Activated CD8-positive, alpha-beta T cell treated with anti-CD3 and anti-CD28 coated beads for 36 hours (primary cell): ENCODE measurements at regions not wholly inside any gene's neighbourhood (a gene's known extent, or its start where the extent isn't known, plus 50 kb on each side); places are given as distances from the start of the nearest gene placed in this dataset.

Experiments
- ATAC-seq: fragments of 200-7000 bp; cut with Tn5 transposase; one replicate; pipeline ENCODE4 v1.10.0; 2021; ENCODE audit warnings: mild to moderate bottlenecking, moderate library complexity
- CTCF ChIA-PET: fragments of 350-600 bp; sonication (Branson Sonifier 250); formaldehyde crosslinking; loops from one replicate; lab custom pipeline; 2021; ENCODE audit warnings: antibody characterized with exemption; lab: Charles Lee
- POLR2A ChIA-PET: fragments of 350-600 bp; sonication (Branson Sonifier 250); formaldehyde crosslinking; loops from one replicate; lab custom pipeline; 2021; ENCODE audit warnings: antibody characterized with exemption; lab: Charles Lee
- DNase-seq: peaks from one replicate; pipeline ENCODE4 v3.0.0-alpha.2; 2020
- H3K27ac Mint-ChIP-seq: one replicate; pipeline ENCODE4 v1.8.0; 2021; ENCODE audit warnings: mild to moderate bottlenecking, mixed read lengths
- H3K27me3 Mint-ChIP-seq: one replicate; pipeline ENCODE4 v1.8.0; 2021; ENCODE audit warnings: mixed read lengths
- H3K36me3 Mint-ChIP-seq: one replicate; pipeline ENCODE4 v1.8.0; 2021; ENCODE audit warnings: low read depth, mixed read lengths
- H3K4me1 Mint-ChIP-seq: one replicate; pipeline ENCODE4 v1.8.0; 2021; ENCODE audit warnings: low read depth, mixed read lengths
- H3K4me3 Mint-ChIP-seq: one replicate; pipeline ENCODE4 v1.8.0; 2021; ENCODE audit warnings: mild to moderate bottlenecking, moderate library complexity, mixed read lengths
- H3K9me3 Mint-ChIP-seq: one replicate; pipeline ENCODE4 v1.8.0; 2021; ENCODE audit warnings: mixed read lengths
- CTCF ChIP-seq: fragments of 200-600 bp; IDR thresholded peaks from one replicate; pipeline ENCODE4 v1.8.0; 2022; ENCODE audit warnings: antibody characterized with exemption, mild to moderate bottlenecking
- intact Hi-C: fragments of 100-400 bp; cut with micrococcal nuclease; formaldehyde crosslinking; loops from one replicate; pipeline ENCODE4 v1.10.0; 2022

GRCh38 chr22:27625769-27626674 is 175.5 kb downstream of the MN1 start:
- Mint-ChIP-seq H3K27me3 (no peaks in the 10 kb centered on the region), H3K4me1 (no peaks in the 10 kb centered on the region), H3K36me3 (no peaks in the 10 kb centered on the region), H3K4me3 (no peak overlapping the region), H3K9me3 (no peaks in the 10 kb centered on the region), H3K27ac (no peak overlapping the region)
- no peak for TF ChIP-seq CTCF
- POLR2A ChIA-PET, result no interaction called here
- DNase-seq (no peak), ATAC-seq (no peak)
- CTCF ChIA-PET, result no interaction called here
- intact Hi-C loops, result no loop called here

- DNase-seq (no peak), ATAC-seq (no peak)
- Mint-ChIP-seq H3K4me1 (no peaks in the 10 kb centered on the region), H3K27ac (no peak overlapping the region), H3K9me3 (no peaks in the 10 kb centered on the region), H3K36me3 (no peaks in the 10 kb centered on the region), H3K4me3 (no peak overlapping the region), H3K27me3 (no peaks in the 10 kb centered on the region)
- POLR2A ChIA-PET, result no interaction called here
- CTCF ChIA-PET, result no interaction called here
- no peak for TF ChIP-seq CTCF
- intact Hi-C loops, result no loop called here
These were observed 174.7 kb downstream of the MN1 start for GRCh38 chr22:27626675-27627443.

DNA sequence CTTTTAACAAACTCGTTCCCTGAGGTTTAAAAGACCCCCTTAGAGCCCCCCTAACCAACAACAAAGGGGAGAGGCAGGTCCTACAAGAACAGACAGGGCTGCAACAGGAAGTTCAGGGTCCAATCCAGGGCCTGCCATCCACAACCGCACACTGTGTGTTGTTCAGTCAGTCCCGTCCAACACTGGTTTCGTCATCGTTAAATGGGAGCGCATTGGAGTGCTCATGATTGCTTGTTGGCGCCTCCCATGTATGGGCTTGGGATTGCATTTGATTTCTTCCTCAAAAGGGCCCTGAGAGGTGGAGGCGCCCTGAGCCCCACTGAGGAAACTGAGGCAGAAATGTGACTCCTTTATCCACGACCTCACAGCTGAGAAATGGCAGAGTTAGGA is 174.1 kb downstream of the MN1 start:
- DNase-seq (no peak), ATAC-seq (no peak)
- H3K27ac Mint-ChIP-seq, result no peak overlapping the region
- ChIA-PET CTCF (no interaction called here), POLR2A (interaction anchor here (0.6 kb wide), 1 partner anchor 161 kb away, joined by 4 read pairs; no protein-coding TSS in a partner anchor)
- no peak for TF ChIP-seq CTCF
- H3K4me3 Mint-ChIP-seq, result no peak overlapping the region
- H3K9me3 Mint-ChIP-seq, result no peaks in the 10 kb centered on the region
- H3K4me1 Mint-ChIP-seq, result no peaks in the 10 kb centered on the region
- H3K36me3 Mint-ChIP-seq, result no peaks in the 10 kb centered on the region
- no peaks in the 10 kb centered on the region for H3K27me3 Mint-ChIP-seq
- intact Hi-C loops, result no loop called here

DNA sequence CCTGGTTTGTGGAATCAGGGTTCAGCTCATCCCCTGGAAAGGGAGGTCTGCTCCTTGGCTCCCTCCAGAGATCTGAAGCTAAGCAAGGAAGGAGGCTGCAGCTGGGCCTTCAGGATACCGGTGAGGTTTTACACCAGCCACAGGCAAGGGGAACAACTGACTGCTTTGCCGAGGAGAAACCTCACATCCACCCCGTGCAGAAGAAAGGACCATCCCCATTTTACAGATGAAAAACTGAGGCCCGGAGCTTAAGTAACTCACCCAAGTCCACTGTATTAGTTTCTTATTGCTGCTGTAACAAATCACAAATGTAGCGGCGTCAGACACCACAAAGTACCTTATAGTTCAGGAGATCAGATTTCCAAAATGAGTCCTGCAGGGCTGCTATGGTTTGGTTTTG is 173.7 kb downstream of the MN1 start:
- no peak for ATAC-seq
- CTCF ChIA-PET, result no interaction called here

More for the DNA sequence above, 173.7 kb downstream of the MN1 start:
- intact Hi-C loops, result no loop called here
- Mint-ChIP-seq H3K4me1 (no peaks in the 10 kb centered on the region), H3K36me3 (no peaks in the 10 kb centered on the region), H3K27ac (no peak overlapping the region), H3K27me3 (no peaks in the 10 kb centered on the region), H3K4me3 (no peak overlapping the region), H3K9me3 (no peaks in the 10 kb centered on the region)
- TF ChIP-seq CTCF, result no peak
- POLR2A ChIA-PET, result interaction anchor here (0.6 kb wide), 1 partner anchor 160 kb away, joined by 4 read pairs; no protein-coding TSS in a partner anchor
- DNase-seq, result no peak
